Psoas muscle (tissue), 7 donors: ENCODE measurements at regions not wholly inside any gene's neighbourhood (a gene's known extent, or its start where the extent isn't known, plus 50 kb on each side); places are given as distances from the start of the nearest gene placed in this dataset.

ENCODE experiments used
- ATAC-seq, 4 donors: fragments of 200-7000 bp; cut with Tn5 transposase; one replicate each; pipeline ENCODE4 v1.9.1; 2020; ENCODE audit warnings: moderate library complexity in 3 of 4, mild to moderate bottlenecking in 2 of 4
- DNase-seq, 2 donors: peaks; one replicate each; pipeline ENCODE4 v3.0.0-alpha.2; 2020
- H3K27ac ChIP-seq: fragments of 200-600 bp; one replicate; pipeline ENCODE4 v1.8.0; 2022
- H3K27me3 ChIP-seq, 3 donors: fragments of 200-600 bp in 1 of 3; one replicate each; pipeline versions ENCODE4 v1.6.1 to v1.8.0; 2013 to 2022; ENCODE audit warnings: low read length in 2 of 3, mild to moderate bottlenecking in 2 of 3, moderate library complexity in 1 of 3; ENCODE audit not compliant: insufficient read depth in 3 of 3
- H3K36me3 ChIP-seq, 2 donors: fragments of 200-600 bp in 1 of 2; one replicate each; pipeline versions ENCODE4 v1.6.1 to v1.8.0; 2013 to 2022; ENCODE audit warnings: low read depth in 1 of 2, mild to moderate bottlenecking in 1 of 2, moderate library complexity in 1 of 2; ENCODE audit not compliant: insufficient read depth in 1 of 2
- H3K4me1 ChIP-seq: fragments of 200-600 bp; one replicate; pipeline ENCODE4 v1.8.0; 2022
- H3K4me3 ChIP-seq: fragments of 200-600 bp; one replicate; pipeline ENCODE4 v1.8.0; 2022; ENCODE audit warnings: mild to moderate bottlenecking
- H3K9me3 ChIP-seq: fragments of 200-600 bp; one replicate; pipeline ENCODE4 v1.8.0; 2022
- CTCF ChIP-seq: fragments of 200-600 bp; IDR thresholded peaks from one replicate; pipeline ENCODE4 v1.8.0; 2022; ENCODE audit warnings: antibody characterized with exemption
- WGBS, 3 donors: extraction: QIAGEN DNeasy Blood & Tissue Kit; methylation state at CpG; one replicate each; pipeline versions ENCODE4 v1.1.6 to v1.1.7; 2013; 5-methylcytosine and 5-hydroxymethylcytosine counted together
- intact Hi-C, 2 donors: fragments of 100-400 bp; cut with DNase I; formaldehyde crosslinking; loops; one replicate each; pipeline versions ENCODE4 v1.11.0 to v1.14.2; 2022
- donor health status: healthy with polysubstance abuse.
- donor health status: DM: no; HTN: no; CAD: no; lungs with moderate emphysema.
- donor health status: Bipolar disorder and iron deficiency.
- donor health status: healthy.
- donor health status: DM: yes; HTN: yes; CAD: no.
- donor health status: DM: no; HTN: no; CAD: no.
- donor health status: DM: yes; HTN: yes; CAD: no.

GRCh38 chrX:79515529-79515928 lies 148.4 kb upstream of the ITM2A start:
- intact Hi-C loops, result no loop called here
- DNase-seq (no peak), ATAC-seq (no peak)
- no peak overlapping the region for H3K27ac ChIP-seq
- no peaks in the 10 kb centered on the region for H3K9me3 ChIP-seq
- TF ChIP-seq CTCF, result no peak
- no peaks in the 10 kb centered on the region for H3K27me3 ChIP-seq
- no peak overlapping the region for H3K4me3 ChIP-seq
- WGBS, 3 donors, result 48 to 85% (median 77%) methylated on average over 7 of the region's 7 CpGs
- H3K4me1 ChIP-seq, result no peaks in the 10 kb centered on the region
- no peaks in the 10 kb centered on the region for H3K36me3 ChIP-seq

GRCh38 chrX:79511799-79512198 lies 144.7 kb upstream of the ITM2A start:
- Histone ChIP-seq H3K9me3 (no peaks in the 10 kb centered on the region), H3K4me1 (no peaks in the 10 kb centered on the region), H3K27me3 (no peaks in the 10 kb centered on the region), H3K36me3 (no peaks in the 10 kb centered on the region), H3K4me3 (no peak overlapping the region), H3K27ac (no peak overlapping the region)
- ATAC-seq, result no peak
- DNase-seq, result no peak
- TF ChIP-seq CTCF, result no peak
- WGBS, 3 donors, result 56 to 85% (median 84%) methylated on average over 1 of the region's 1 CpG
- intact Hi-C loops, result no loop called here

GRCh38 chrX:79506001-79506400 lies 138.9 kb upstream of the ITM2A start:
- H3K4me1 ChIP-seq, result no peaks in the 10 kb centered on the region
- TF ChIP-seq CTCF, result no peak
- 56 to 67% (median 60%) methylated on average over 3 of the region's 3 CpGs for WGBS, 3 donors
- DNase-seq (no peak), ATAC-seq (no peak)
- no peaks in the 10 kb centered on the region for H3K36me3 ChIP-seq
- intact Hi-C loops, result no loop called here
- H3K27ac ChIP-seq, result no peak overlapping the region
- H3K4me3 ChIP-seq, result no peak overlapping the region
- peaks cover 5% of the 10 kb centered on the region for H3K9me3 ChIP-seq
- H3K27me3 ChIP-seq, result no peaks in the 10 kb centered on the region

- DNase-seq (no peak), ATAC-seq (no peak)
- no peaks in the 10 kb centered on the region for H3K4me1 ChIP-seq
- no peak overlapping the region for H3K4me3 ChIP-seq
- WGBS, 3 donors, result 81 to 98% (median 93%) methylated on average over 6 to 7 of the region's 7 CpGs
- TF ChIP-seq CTCF, result no peak
- H3K9me3 ChIP-seq, result no peaks in the 10 kb centered on the region
- H3K27me3 ChIP-seq, result peaks cover 0 to 28% (median 0%) of the 10 kb centered on the region in 3 donors
- intact Hi-C loops, result loop anchor here in 1 of 2 donors (10.0 kb wide), 1 partner anchor 62 kb away; no protein-coding TSS in a partner anchor
- no peaks in the 10 kb centered on the region for H3K36me3 ChIP-seq
- no peak overlapping the region for H3K27ac ChIP-seq
Measured at GRCh38 chrX:79482686-79483085, 115.6 kb upstream of the ITM2A start.

- H3K4me3 ChIP-seq, result no peak overlapping the region
- WGBS, 3 donors, result 52 to 54% (median 53%) methylated on average over 3 of the region's 3 CpGs
- intact Hi-C loops, result no loop called here
Measured at GRCh38 chrX:79477691-79478090, 110.6 kb upstream of the ITM2A start.

More at GRCh38 chrX:79477691-79478090, 110.6 kb upstream of the ITM2A start:
- no peak for DNase-seq
- Histone ChIP-seq H3K27me3 (peaks cover 0 to 21% (median 0%) of the 10 kb centered on the region in 3 donors), H3K4me1 (no peaks in the 10 kb centered on the region), H3K27ac (no peak overlapping the region), H3K36me3 (no peaks in the 10 kb centered on the region), H3K9me3 (no peaks in the 10 kb centered on the region)
- no peak for ATAC-seq
- no peak for TF ChIP-seq CTCF
